ENCODE measurements at regions not wholly inside any gene's neighbourhood (a gene's known extent, or its start where the extent isn't known, plus 50 kb on each side); places are given as distances from the start of the nearest gene placed in this dataset.

- TF ChIP-seq CREB1 (IDR thresholded peaks at IDR 0.05): no peak
- TF ChIP-seq CREB1 (CRISPR knock-in tag; IDR thresholded peaks at IDR 0.05): no peak
- TF ChIP-seq ZMYM2 (CRISPR knock-in tag; IDR thresholded peaks at IDR 0.05): no peak
- TF ChIP-seq CTCF (CRISPR knock-in tag; IDR thresholded peaks at IDR 0.05): no peak
- no peak for TF ChIP-seq ZNF570 (CRISPR knock-in tag; IDR thresholded peaks at IDR 0.05; ENCODE audit: borderline replicate concordance)
- TF ChIP-seq CEBPB (IDR thresholded peaks at IDR 0.05; ENCODE audit: borderline replicate concordance, low read depth, low read length): no peak
- no peak for TF ChIP-seq ZNF318 (CRISPR knock-in tag; IDR thresholded peaks at IDR 0.05)
- TF ChIP-seq AHDC1 (CRISPR knock-in tag; IDR thresholded peaks at IDR 0.05; ENCODE audit: borderline replicate concordance): no peak
- TF ChIP-seq ZBTB46 (CRISPR knock-in tag; IDR thresholded peaks at IDR 0.05; ENCODE audit: borderline replicate concordance): no peak
- no peak for TF ChIP-seq ZNF720 (CRISPR knock-in tag; IDR thresholded peaks at IDR 0.05)
- TF ChIP-seq CREBL2 (CRISPR knock-in tag; IDR thresholded peaks at IDR 0.05; ENCODE audit: borderline replicate concordance): no peak
Measured at GRCh38 chr14:42628602-42629001, 1021.9 kb downstream of the LRFN5 start.
